RWPE1 (cell line): ENCODE measurements at regions not wholly inside any gene's neighbourhood (a gene's known extent, or its start where the extent isn't known, plus 50 kb on each side); places are given as distances from the start of the nearest gene placed in this dataset.
"Not testable (repeated sequence)": the region's sequence is repeated elsewhere in the genome, so short reads cannot be mapped to it uniquely, and the experiment has no call there.

Experiments used
- CTCF ChIA-PET: fragments of 350-600 bp; sonication (Branson Sonifier 250); formaldehyde crosslinking; extraction: SDS; loops from one replicate; lab custom pipeline; 2021; lab: Yijun Ruan, JAX
- POLR2A ChIA-PET: fragments of 400-600 bp; formaldehyde crosslinking; extraction: SDS; loops from one replicate; lab custom pipeline; 2020; ENCODE audit warnings: antibody characterized with exemption; ENCODE audit not compliant: low non-redundant PET; lab: Yijun Ruan, JAX
- DNase-seq: peaks from one replicate; pipeline ENCODE4 v3.0.0; 2012; ENCODE audit warnings: low spot score
- H3K27ac ChIP-seq: fragments of 450-650 bp; 2 replicates; pipeline ENCODE4 v1.5.1; 2017
- CTCF ChIP-seq: fragments of 450-650 bp; conservative IDR thresholded peaks from 2 replicates; pipeline ENCODE4 v1.5.1; 2017; ENCODE audit warnings: low read depth, mild to moderate bottlenecking

GRCh38 chr7:140260352-140261104, 83.7 kb upstream of the KDM7A start:
- ChIA-PET CTCF (no interaction called here), POLR2A (no interaction called here)
- no peak for TF ChIP-seq CTCF
- H3K27ac ChIP-seq, result no peak overlapping the region
- DNase-seq, result no peak

GRCh38 chr7:140257278-140257677, 80.5 kb upstream of the KDM7A start:
- DNase-seq, POLR2A ChIA-PET, H3K27ac ChIP-seq, CTCF ChIA-PET: not testable (repeated sequence)

GRCh38 chr7:140254976-140255375, 78.2 kb upstream of the KDM7A start:
- POLR2A ChIA-PET, H3K27ac ChIP-seq, DNase-seq, CTCF ChIA-PET: not testable (repeated sequence)

GRCh38 chr7:140249036-140249806, 72.4 kb upstream of the KDM7A start:
- no peak for DNase-seq
- TF ChIP-seq CTCF, result no peak
- ChIA-PET CTCF (interaction anchor here (0.7 kb wide), 1 partner anchor 18 kb away, joined by 5 read pairs; no protein-coding TSS in a partner anchor), POLR2A (no interaction called here)
- H3K27ac ChIP-seq, result no peak overlapping the region

GRCh38 chr7:140247559-140247958, 70.8 kb upstream of the KDM7A start:
- ChIA-PET POLR2A (no interaction called here), CTCF (no interaction called here)
- no peak for TF ChIP-seq CTCF
- H3K27ac ChIP-seq, result no peak overlapping the region
- no peak for DNase-seq

GRCh38 chr7:140245611-140246105, 68.9 kb upstream of the KDM7A start:
- no peak for TF ChIP-seq CTCF
- ChIA-PET CTCF (no interaction called here), POLR2A (no interaction called here)
- no peak overlapping the region for H3K27ac ChIP-seq
- DNase-seq, result no peak

GRCh38 chr7:140242057-140243031, 65.6 kb upstream of the KDM7A start:
- TF ChIP-seq CTCF, result no peak
- no peak overlapping the region for H3K27ac ChIP-seq
- ChIA-PET POLR2A (interaction anchor here (0.6 kb wide), 1 partner anchor 21 kb away, joined by 9 read pairs; no protein-coding TSS in a partner anchor), CTCF (interaction anchor here (0.6 to 0.7 kb wide), 3 partner anchors 21 to 1434 kb away, joined by 3 to 4 read pairs (median 3); no protein-coding TSS in a partner anchor)
- no peak for DNase-seq
